T-cell (primary cell): ENCODE measurements at regions not wholly inside any gene's neighbourhood (a gene's known extent, or its start where the extent isn't known, plus 50 kb on each side); places are given as distances from the start of the nearest gene placed in this dataset.

Experiments
- ATAC-seq, 4 experiments: fragments of 200-7000 bp in 3 of 4; fragments of 150-1000 bp in 1 of 4; cut with Tn5 transposase; replicated peaks in 1 of 4; 1 replicate in 3 of 4; 2 replicates in 1 of 4; pipeline ENCODE4 v1.10.0; 2021; ENCODE audit warnings: moderate library complexity in 3 of 4, mild to moderate bottlenecking in 2 of 4, moderate number of reproducible peaks in 1 of 4
- CTCF ChIA-PET, 2 donors: fragments of 300-600 bp; sonication (Branson Sonifier 250); formaldehyde crosslinking; loops; one replicate each; lab custom pipeline; 2022; ENCODE audit warnings: antibody characterized with exemption in 2 of 2; lab: Charles Lee
- POLR2A ChIA-PET, 2 donors: fragments of 300-600 bp; sonication (Branson Sonifier 250); formaldehyde crosslinking; loops; one replicate each; lab custom pipeline; 2022; ENCODE audit warnings: antibody characterized with exemption in 2 of 2; lab: Charles Lee
- DNase-seq, 35 experiments: peaks; one replicate each; pipeline versions ENCODE4 v3.0.0 to v3.0.0-alpha.2; 2013 to 2023
- H3K27ac ChIP-seq: one replicate; pipeline ENCODE4 v1.5.1; 2013; ENCODE audit warnings: low read length
- H3K27me3 ChIP-seq, 2 experiments: replicated peaks in 1 of 2; 1 replicate in 1 of 2; 2 replicates in 1 of 2; pipeline versions ENCODE4 v1.6.1 to v1.7.0; 2013; ENCODE audit warnings: low read length in 1 of 2, mixed read lengths in 1 of 2; ENCODE audit not compliant: control insufficient read depth in 2 of 2, insufficient read depth in 2 of 2; ENCODE audit errors: extremely low read depth in 1 of 2
- H3K36me3 ChIP-seq, 2 donors: 1 replicate in 1 of 2; 2 replicates in 1 of 2; pipeline versions ENCODE4 v1.6.1 to v1.7.0; 2013; ENCODE audit warnings: low read length in 1 of 2; ENCODE audit not compliant: control insufficient read depth in 2 of 2, insufficient read depth in 1 of 2; ENCODE audit errors: extremely low read depth in 1 of 2
- H3K4me1 ChIP-seq, 2 experiments: 1 replicate in 1 of 2; 2 replicates in 1 of 2; pipeline versions ENCODE4 v1.6.1 to v1.7.0; 2013; ENCODE audit warnings: low read length in 2 of 2, mixed read lengths in 1 of 2; ENCODE audit not compliant: insufficient read depth in 2 of 2, control insufficient read depth in 1 of 2; ENCODE audit errors: extremely low read depth in 1 of 2
- H3K4me3 ChIP-seq, 2 donors: 1 replicate in 1 of 2; 2 replicates in 1 of 2; pipeline versions ENCODE4 v1.5.1 to v1.7.0; 2013; ENCODE audit warnings: mild to moderate bottlenecking in 2 of 2, low read length in 1 of 2, moderate library complexity in 1 of 2; ENCODE audit not compliant: control insufficient read depth in 1 of 2; ENCODE audit errors: extremely low read depth in 1 of 2
- H3K9me3 ChIP-seq: 2 replicates; pipeline ENCODE4 v1.7.0; 2013
- H3K27ac Mint-ChIP-seq, 2 donors: one replicate each; pipeline ENCODE4 v1.8.0; 2020 to 2021; ENCODE audit warnings: mild to moderate bottlenecking in 2 of 2, mixed read lengths in 2 of 2
- H3K27me3 Mint-ChIP-seq, 2 donors: one replicate each; pipeline ENCODE4 v1.8.0; 2021 to 2022; ENCODE audit warnings: mixed read lengths in 2 of 2
- H3K36me3 Mint-ChIP-seq: one replicate; pipeline ENCODE4 v1.8.0; 2021; ENCODE audit warnings: mixed read lengths
- H3K4me1 Mint-ChIP-seq, 3 donors: one replicate each; pipeline ENCODE4 v1.8.0; 2020 to 2022; ENCODE audit warnings: mixed read lengths in 3 of 3, mild to moderate bottlenecking in 1 of 3
- H3K4me3 Mint-ChIP-seq, 3 donors: one replicate each; pipeline ENCODE4 v1.8.0; 2020 to 2022; ENCODE audit warnings: mild to moderate bottlenecking in 3 of 3, mixed read lengths in 3 of 3, moderate library complexity in 3 of 3
- H3K9me3 Mint-ChIP-seq, 3 donors: one replicate each; pipeline ENCODE4 v1.8.0; 2020 to 2022; ENCODE audit warnings: mixed read lengths in 3 of 3
- WGBS: methylation state at CpG from one replicate; pipeline ENCODE4 v1.1.5; 2013; ENCODE audit warnings: missing lambda C conversion rate; ENCODE audit not compliant: insufficient coverage; 5-methylcytosine and 5-hydroxymethylcytosine counted together

- Histone ChIP-seq H3K36me3 (no peaks in the 10 kb centered on the region), H3K4me1 (no peaks in the 10 kb centered on the region), H3K9me3 (no peaks in the 10 kb centered on the region), H3K27me3 (no peaks in the 10 kb centered on the region), H3K4me3 (no peak overlapping the region), H3K27ac (no peak overlapping the region)
- no peak overlapping the region for H3K4me3 Mint-ChIP-seq
- DNase-seq (no peak), ATAC-seq (no peak)
- no peaks in the 10 kb centered on the region for H3K9me3 Mint-ChIP-seq
- H3K4me1 Mint-ChIP-seq = no peaks in the 10 kb centered on the region
- H3K36me3 Mint-ChIP-seq = no peaks in the 10 kb centered on the region
- no CpG with 5 or more reads among the region's 2 CpGs for WGBS
- ChIA-PET POLR2A (no interaction called here), CTCF (interaction anchor here (0.6 to 1.2 kb wide), 2 partner anchors 35 to 1737 kb away, joined by 4 read pairs; no protein-coding TSS in a partner anchor)
- H3K27me3 Mint-ChIP-seq = peaks cover 5 to 20% of the 10 kb centered on the region in 2 donors
- no peak overlapping the region for H3K27ac Mint-ChIP-seq
Measured at GRCh38 chr2:33673937-33674336, 74.8 kb upstream of the FAM98A start.

- Mint-ChIP-seq H3K4me3 (no peak overlapping the region), H3K4me1 (no peaks in the 10 kb centered on the region), H3K27me3 (peaks cover 2 to 20% of the 10 kb centered on the region in 2 donors), H3K9me3 (no peaks in the 10 kb centered on the region), H3K36me3 (no peaks in the 10 kb centered on the region), H3K27ac (no peak overlapping the region)
- ChIA-PET POLR2A (no interaction called here), CTCF (no interaction called here)
- ATAC-seq = no peak
- no peaks in the 10 kb centered on the region for H3K27me3 ChIP-seq
- H3K27ac ChIP-seq = no peak overlapping the region
- no peaks in the 10 kb centered on the region for H3K36me3 ChIP-seq
- no peaks in the 10 kb centered on the region for H3K9me3 ChIP-seq
- no peak for DNase-seq
- H3K4me3 ChIP-seq = no peak overlapping the region
- WGBS = no CpG with 5 or more reads among the region's 1 CpG
- H3K4me1 ChIP-seq = no peaks in the 10 kb centered on the region
Measured at GRCh38 chr2:33672896-33673295, 73.8 kb upstream of the FAM98A start.

GRCh38 chr2:33672389-33672788 is 73.3 kb upstream of the FAM98A start:
- H3K27me3 Mint-ChIP-seq = peaks cover 2 to 20% of the 10 kb centered on the region in 2 donors
- H3K9me3 ChIP-seq = no peaks in the 10 kb centered on the region
- WGBS = no CpG with 5 or more reads among the region's 1 CpG
- no peaks in the 10 kb centered on the region for H3K36me3 Mint-ChIP-seq
- no peaks in the 10 kb centered on the region for H3K36me3 ChIP-seq
- no peaks in the 10 kb centered on the region for H3K4me1 ChIP-seq
- CTCF ChIA-PET = no interaction called here
- ATAC-seq (no peak), DNase-seq (no peak)
- H3K27ac ChIP-seq = no peak overlapping the region
- H3K9me3 Mint-ChIP-seq = no peaks in the 10 kb centered on the region
- H3K27ac Mint-ChIP-seq = no peak overlapping the region
- no peak overlapping the region for H3K4me3 Mint-ChIP-seq
- POLR2A ChIA-PET = no interaction called here
- H3K4me3 ChIP-seq = no peak overlapping the region
- H3K27me3 ChIP-seq = no peaks in the 10 kb centered on the region
- no peaks in the 10 kb centered on the region for H3K4me1 Mint-ChIP-seq

GRCh38 chr2:33671198-33671597 is 72.1 kb upstream of the FAM98A start:
- Mint-ChIP-seq H3K4me3 (no peak overlapping the region), H3K4me1 (no peaks in the 10 kb centered on the region), H3K27me3 (peaks cover 2 to 20% of the 10 kb centered on the region in 2 donors), H3K9me3 (no peaks in the 10 kb centered on the region), H3K36me3 (no peaks in the 10 kb centered on the region), H3K27ac (no peak overlapping the region)
- DNase-seq (no peak), ATAC-seq (no peak)
- no peak overlapping the region for H3K27ac ChIP-seq
- no peaks in the 10 kb centered on the region for H3K36me3 ChIP-seq
- POLR2A ChIA-PET = no interaction called here
- H3K9me3 ChIP-seq = no peaks in the 10 kb centered on the region
- CTCF ChIA-PET = no interaction called here
- WGBS = 100% methylated on average over 1 of the region's 2 CpGs
- H3K27me3 ChIP-seq = no peaks in the 10 kb centered on the region
- H3K4me1 ChIP-seq = no peaks in the 10 kb centered on the region
- H3K4me3 ChIP-seq = no peak overlapping the region

DNA sequence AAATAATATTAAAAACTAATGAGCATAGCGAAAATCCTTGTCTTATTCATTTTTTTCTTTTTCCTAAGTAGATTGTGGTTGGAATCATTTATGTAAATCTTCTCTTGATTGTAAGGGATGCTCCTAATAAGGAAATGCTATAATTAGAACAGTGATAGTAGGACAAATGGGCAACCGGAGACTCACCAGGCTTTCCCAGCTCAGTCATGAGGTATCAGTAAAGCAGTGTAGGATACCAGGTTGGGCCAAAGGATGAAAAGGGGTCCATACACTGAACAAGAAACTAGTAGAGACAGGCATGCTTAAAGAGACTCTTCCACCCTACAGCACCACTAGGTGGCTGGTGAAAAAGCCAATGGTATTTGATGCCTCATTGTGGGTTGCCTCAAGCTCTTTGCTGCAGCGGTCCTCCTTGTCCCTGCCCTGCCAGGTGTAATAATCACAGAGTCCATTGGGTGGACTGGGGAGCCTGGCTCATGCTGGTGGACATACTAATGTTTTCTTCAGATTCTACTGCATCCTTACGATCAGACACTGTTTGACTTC is 71.4 kb upstream of the FAM98A start:
- H3K4me3 ChIP-seq = no peak overlapping the region
- POLR2A ChIA-PET = no interaction called here
- no peak overlapping the region for H3K4me3 Mint-ChIP-seq
- CTCF ChIA-PET = no interaction called here
- ATAC-seq = no peak
- H3K4me1 ChIP-seq = no peaks in the 10 kb centered on the region
- no peaks in the 10 kb centered on the region for H3K36me3 Mint-ChIP-seq
- H3K9me3 ChIP-seq = no peaks in the 10 kb centered on the region
- H3K36me3 ChIP-seq = no peaks in the 10 kb centered on the region
- H3K27ac ChIP-seq = no peak overlapping the region
- H3K4me1 Mint-ChIP-seq = no peaks in the 10 kb centered on the region
- H3K9me3 Mint-ChIP-seq = peaks cover 0 to 5% (median 0%) of the 10 kb centered on the region in 3 donors
- peaks cover 2 to 20% of the 10 kb centered on the region in 2 donors for H3K27me3 Mint-ChIP-seq
- no peak overlapping the region for H3K27ac Mint-ChIP-seq
- WGBS = 81% methylated on average over 2 of the region's 4 CpGs
- no peak for DNase-seq
- H3K27me3 ChIP-seq = no peaks in the 10 kb centered on the region

DNA sequence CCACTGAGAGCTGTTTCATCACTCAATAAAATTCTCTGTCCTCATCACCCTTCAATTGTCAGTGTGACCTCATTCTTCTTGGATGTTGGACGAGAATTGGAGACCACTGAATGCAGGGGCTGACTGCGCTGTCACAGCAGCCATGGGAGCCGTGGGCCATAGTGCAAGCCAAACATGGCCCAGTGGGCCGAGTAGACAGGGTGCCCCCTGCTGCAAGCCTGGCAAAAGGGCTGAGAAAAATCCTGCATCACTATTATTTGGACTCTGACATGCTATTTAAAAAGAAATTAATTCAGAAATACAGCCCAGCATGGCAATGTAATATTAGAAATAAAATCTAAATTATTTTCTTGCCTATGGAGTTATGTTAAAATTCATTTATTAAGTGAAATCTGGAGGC is 67.8 kb upstream of the FAM98A start:
- Histone ChIP-seq H3K27me3 (no peaks in the 10 kb centered on the region), H3K27ac (no peak overlapping the region), H3K4me3 (no peak overlapping the region), H3K9me3 (no peaks in the 10 kb centered on the region), H3K36me3 (no peaks in the 10 kb centered on the region), H3K4me1 (no peaks in the 10 kb centered on the region)
- ATAC-seq = no peak
- ChIA-PET POLR2A (no interaction called here), CTCF (no interaction called here)
- no peak for DNase-seq
- no CpG with 5 or more reads among the region's 4 CpGs for WGBS
- Mint-ChIP-seq H3K9me3 (peaks cover 0 to 12% (median 2%) of the 10 kb centered on the region in 3 donors), H3K27ac (no peak overlapping the region), H3K27me3 (peaks cover 0 to 8% of the 10 kb centered on the region in 2 donors), H3K4me3 (no peak overlapping the region), H3K4me1 (no peaks in the 10 kb centered on the region), H3K36me3 (peaks cover 2% of the 10 kb centered on the region)

DNA sequence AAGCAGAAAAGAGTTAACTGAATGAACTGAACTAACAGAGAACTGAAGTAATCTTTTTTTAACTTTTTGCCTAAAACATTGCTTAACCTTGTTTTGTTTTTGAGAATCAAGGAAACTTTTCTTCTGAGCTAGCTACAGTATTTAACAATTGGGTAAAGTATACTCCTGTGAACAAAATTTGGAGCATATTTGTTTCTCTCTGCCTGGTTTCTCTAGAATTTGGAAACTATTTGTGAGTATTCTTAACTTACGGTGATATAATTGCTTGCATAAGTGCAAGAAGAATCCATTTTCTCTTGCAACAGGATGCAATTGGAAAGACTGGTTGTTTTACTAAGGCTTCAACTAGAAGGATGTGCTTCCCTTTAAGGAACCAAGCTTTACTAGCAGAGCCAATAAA is 65.9 kb upstream of the FAM98A start:
- H3K36me3 ChIP-seq = no peaks in the 10 kb centered on the region
- no peak overlapping the region for H3K4me3 ChIP-seq
- no peaks in the 10 kb centered on the region for H3K9me3 ChIP-seq
- ATAC-seq (no peak), DNase-seq (no peak)
- peaks cover 0 to 12% (median 2%) of the 10 kb centered on the region in 3 donors for H3K9me3 Mint-ChIP-seq
- H3K27ac Mint-ChIP-seq = no peak overlapping the region
- H3K4me1 Mint-ChIP-seq = no peaks in the 10 kb centered on the region
- no peaks in the 10 kb centered on the region for H3K27me3 ChIP-seq
- ChIA-PET CTCF (no interaction called here), POLR2A (no interaction called here)
- no peak overlapping the region for H3K4me3 Mint-ChIP-seq
- H3K27ac ChIP-seq = no peak overlapping the region
- WGBS = 86% methylated on average over 1 of the region's 1 CpG
- H3K4me1 ChIP-seq = no peaks in the 10 kb centered on the region
- H3K36me3 Mint-ChIP-seq = peaks cover 2% of the 10 kb centered on the region
- H3K27me3 Mint-ChIP-seq = peaks cover 2 to 3% of the 10 kb centered on the region in 2 donors
